ENCODE measurements at regions not wholly inside any gene's neighbourhood (a gene's known extent, or its start where the extent isn't known, plus 50 kb on each side); places are given as distances from the start of the nearest gene placed in this dataset.

DNA sequence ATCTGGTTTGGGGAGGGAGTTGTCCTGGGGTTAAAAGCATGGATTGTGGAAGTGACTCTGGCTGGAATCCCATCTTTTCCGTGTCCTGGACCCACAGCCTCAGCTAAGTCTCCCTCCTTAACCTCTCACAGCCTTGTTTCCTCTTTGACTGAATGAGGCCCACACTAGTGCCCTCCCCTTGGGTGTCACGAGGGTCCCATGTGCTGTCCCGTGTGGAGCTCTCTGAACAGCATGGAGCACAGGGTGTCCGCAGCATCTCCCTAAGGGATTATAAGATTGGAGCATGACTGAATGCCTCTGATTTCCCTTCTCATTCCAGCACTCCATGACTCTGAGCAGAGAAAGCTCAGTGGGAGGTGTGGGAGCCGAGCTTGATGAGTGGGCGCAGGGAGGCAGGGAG, 182.5 kb downstream of the TEX29 start:
- TF ChIP-seq, protein P1, sequence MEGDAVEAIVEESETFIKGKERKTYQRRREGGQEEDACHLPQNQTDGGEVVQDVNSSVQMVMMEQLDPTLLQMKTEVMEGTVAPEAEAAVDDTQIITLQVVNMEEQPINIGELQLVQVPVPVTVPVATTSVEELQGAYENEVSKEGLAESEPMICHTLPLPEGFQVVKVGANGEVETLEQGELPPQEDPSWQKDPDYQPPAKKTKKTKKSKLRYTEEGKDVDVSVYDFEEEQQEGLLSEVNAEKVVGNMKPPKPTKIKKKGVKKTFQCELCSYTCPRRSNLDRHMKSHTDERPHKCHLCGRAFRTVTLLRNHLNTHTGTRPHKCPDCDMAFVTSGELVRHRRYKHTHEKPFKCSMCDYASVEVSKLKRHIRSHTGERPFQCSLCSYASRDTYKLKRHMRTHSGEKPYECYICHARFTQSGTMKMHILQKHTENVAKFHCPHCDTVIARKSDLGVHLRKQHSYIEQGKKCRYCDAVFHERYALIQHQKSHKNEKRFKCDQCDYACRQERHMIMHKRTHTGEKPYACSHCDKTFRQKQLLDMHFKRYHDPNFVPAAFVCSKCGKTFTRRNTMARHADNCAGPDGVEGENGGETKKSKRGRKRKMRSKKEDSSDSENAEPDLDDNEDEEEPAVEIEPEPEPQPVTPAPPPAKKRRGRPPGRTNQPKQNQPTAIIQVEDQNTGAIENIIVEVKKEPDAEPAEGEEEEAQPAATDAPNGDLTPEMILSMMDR (IDR thresholded peaks at IDR 0.05; ENCODE audit: insufficient read depth, low read length, poor library complexity, severe bottlenecking), result no peak
- no peak for TF ChIP-seq EZH2phosphoT487 (conservative IDR thresholded peaks at IDR 0.05; ENCODE audit: low read length)
